Right cardiac atrium (tissue), 5 donors: ENCODE measurements at regions not wholly inside any gene's neighbourhood (a gene's known extent, or its start where the extent isn't known, plus 50 kb on each side); places are given as distances from the start of the nearest gene placed in this dataset.
A peak's percentile ranks its signal among the peaks of the same experiment; 100 is the strongest.
"Not testable (repeated sequence)": the region's sequence is repeated elsewhere in the genome, so short reads cannot be mapped to it uniquely, and the experiment has no call there.

Experiments
- ATAC-seq, 2 donors: fragments of 200-7000 bp; cut with Tn5 transposase; one replicate each; pipeline versions ENCODE4 v1.8.0 to v1.9.1; 2020; ENCODE audit warnings: moderate library complexity in 2 of 2, mild to moderate bottlenecking in 1 of 2
- DNase-seq, 3 donors: peaks; one replicate each; pipeline ENCODE4 v3.0.0-alpha.2; 2020
- H3K27ac ChIP-seq: one replicate; pipeline ENCODE4 v1.5.1; 2013; ENCODE audit warnings: mild to moderate bottlenecking, low read length, control low read depth, moderate library complexity
- H3K27me3 ChIP-seq: one replicate; pipeline ENCODE4 v1.6.1; 2013; ENCODE audit not compliant: control insufficient read depth, insufficient read depth
- H3K4me1 ChIP-seq: one replicate; pipeline ENCODE4 v1.6.1; 2013; ENCODE audit warnings: low read length; ENCODE audit not compliant: control insufficient read depth, insufficient read depth
- H3K4me3 ChIP-seq: one replicate; pipeline ENCODE4 v1.5.1; 2013; ENCODE audit warnings: low read length, control low read depth
- H3K9me3 ChIP-seq: one replicate; pipeline ENCODE4 v1.6.1; 2013; ENCODE audit warnings: low read length; ENCODE audit not compliant: control insufficient read depth
- WGBS: extraction: QIAGEN DNeasy Blood & Tissue Kit; methylation state at CpG from one replicate; pipeline ENCODE4 v1.1.7; 2013; 5-methylcytosine and 5-hydroxymethylcytosine counted together
- intact Hi-C, 4 donors: fragments of 100-400 bp; cut with DNase I; formaldehyde crosslinking; loops; one replicate each; pipeline versions ENCODE4 v1.11.0 to v1.14.0; 2022 to 2023
- donor health status: healthy with polysubstance abuse.
- donor health status: DM: no; HTN: yes; CAD: no.
- donor health status: DM: no; HTN: no; CAD: no.
- donor health status: DM: no; HTN: yes; CAD: no; lungs with severe emphysema.
- donor health status: DM: yes; HTN: yes; CAD: no.

- 79% methylated on average over 11 of the region's 13 CpGs for WGBS
Measured at GRCh38 chr3:195669310-195669709, 51.5 kb upstream of the MUC20 start.

GRCh38 chr3:195668131-195668766, 52.5 kb upstream of the MUC20 start:
- H3K27ac ChIP-seq, intact Hi-C loops, H3K9me3 ChIP-seq, H3K27me3 ChIP-seq, DNase-seq, H3K4me3 ChIP-seq, H3K4me1 ChIP-seq: not testable (repeated sequence)
- WGBS = 89% methylated on average over 24 of the region's 24 CpGs
- ATAC-seq = peak in 1 of 2 donors; percentile 22

More at GRCh38 chr3:195669310-195669709, 51.5 kb upstream of the MUC20 start:
- H3K27me3 ChIP-seq, DNase-seq, H3K4me1 ChIP-seq, intact Hi-C loops, H3K4me3 ChIP-seq, H3K27ac ChIP-seq, H3K9me3 ChIP-seq, ATAC-seq: not testable (repeated sequence)

- intact Hi-C loops, H3K27me3 ChIP-seq, H3K9me3 ChIP-seq, H3K4me3 ChIP-seq, H3K4me1 ChIP-seq, DNase-seq, H3K27ac ChIP-seq: not testable (repeated sequence)
- ATAC-seq = peak in 1 of 2 donors; percentile 19
- 92% methylated on average over 19 of the region's 19 CpGs for WGBS
Measured at GRCh38 chr3:195665311-195665710, 55.5 kb upstream of the MUC20 start.

GRCh38 chr3:195664131-195664530, 56.6 kb upstream of the MUC20 start:
- H3K9me3 ChIP-seq, H3K4me3 ChIP-seq, intact Hi-C loops, H3K27ac ChIP-seq, H3K4me1 ChIP-seq, ATAC-seq, H3K27me3 ChIP-seq, DNase-seq: not testable (repeated sequence)
- 93% methylated on average over 12 of the region's 12 CpGs for WGBS

- H3K27me3 ChIP-seq, ATAC-seq, H3K27ac ChIP-seq, H3K9me3 ChIP-seq, intact Hi-C loops, DNase-seq, H3K4me3 ChIP-seq, H3K4me1 ChIP-seq: not testable (repeated sequence)
- WGBS = 79% methylated on average over 2 of the region's 7 CpGs
Measured at GRCh38 chr3:195659136-195659533, 61.6 kb upstream of the MUC20 start.

- peak overlapping the region; percentile 71 for H3K4me3 ChIP-seq
- H3K9me3 ChIP-seq, H3K4me1 ChIP-seq, H3K27me3 ChIP-seq, intact Hi-C loops, H3K27ac ChIP-seq: not testable (repeated sequence)
- 2% methylated on average over 19 of the region's 53 CpGs for WGBS
- ATAC-seq (peak; percentile 84 to 90), DNase-seq (peak in 2 of 3 donors; percentile 53 to 70)
Measured at GRCh38 chr3:195658381-195659135, 62.2 kb upstream of the MUC20 start.

GRCh38 chr3:195657475-195658372, 63.1 kb upstream of the MUC20 start:
- H3K4me1 ChIP-seq, intact Hi-C loops, H3K27me3 ChIP-seq, H3K9me3 ChIP-seq: not testable (repeated sequence)
- peak overlapping the region; percentile 71 for H3K4me3 ChIP-seq
- peak overlapping the region; percentile 68 for H3K27ac ChIP-seq
- DNase-seq (peak; percentile 94 to 96 (median 96)), ATAC-seq (peak; percentile 96 to 97)
- 4% methylated on average over 90 of the region's 99 CpGs for WGBS

- DNase-seq = peak in 1 of 3 donors; percentile 24
- H3K27ac ChIP-seq, H3K27me3 ChIP-seq, H3K9me3 ChIP-seq, H3K4me3 ChIP-seq, ATAC-seq, H3K4me1 ChIP-seq, intact Hi-C loops: not testable (repeated sequence)
- 90% methylated on average over 16 of the region's 16 CpGs for WGBS
Measured at GRCh38 chr3:195656091-195656490, 64.7 kb upstream of the MUC20 start.

GRCh38 chr3:195654746-195655145, 66.0 kb upstream of the MUC20 start:
- ATAC-seq, DNase-seq, H3K27me3 ChIP-seq, intact Hi-C loops, H3K4me1 ChIP-seq, H3K27ac ChIP-seq, H3K9me3 ChIP-seq, H3K4me3 ChIP-seq: not testable (repeated sequence)
- WGBS = 85% methylated on average over 5 of the region's 10 CpGs

GRCh38 chr3:195654138-195654537, 66.6 kb upstream of the MUC20 start:
- H3K27me3 ChIP-seq, ATAC-seq, H3K27ac ChIP-seq, intact Hi-C loops, H3K4me1 ChIP-seq, H3K4me3 ChIP-seq, H3K9me3 ChIP-seq, DNase-seq: not testable (repeated sequence)
- 79% methylated on average over 14 of the region's 15 CpGs for WGBS

- intact Hi-C loops, H3K27me3 ChIP-seq, H3K9me3 ChIP-seq, H3K4me1 ChIP-seq, H3K27ac ChIP-seq, ATAC-seq, H3K4me3 ChIP-seq: not testable (repeated sequence)
- 5% methylated on average over 11 of the region's 14 CpGs for WGBS
- DNase-seq = peak in 1 of 3 donors; percentile 41
Measured at GRCh38 chr3:195653641-195654040, 67.1 kb upstream of the MUC20 start.
